Uterus (tissue), 2 donors: ENCODE measurements at regions not wholly inside any gene's neighbourhood (a gene's known extent, or its start where the extent isn't known, plus 50 kb on each side); places are given as distances from the start of the nearest gene placed in this dataset.

Source experiments
- CTCF ChIP-seq, 4 experiments: fragments of 200-600 bp in 2 of 4; fragments of 450-650 bp in 2 of 4; sonication (generic) in 2 of 4; IDR thresholded peaks; one replicate each; pipeline ENCODE4 v1.5.1; 2016 to 2019; ENCODE audit warnings: antibody characterized with exemption in 4 of 4, mild to moderate bottlenecking in 2 of 4, moderate library complexity in 1 of 4
- POLR2A ChIP-seq, 2 donors: fragments of 450-650 bp; IDR thresholded peaks; one replicate each; pipeline ENCODE4 v1.6.1; 2016; ENCODE audit warnings: antibody characterized with exemption in 2 of 2, mild to moderate bottlenecking in 1 of 2, moderate library complexity in 1 of 2

GRCh38 chr9:81824802-81825730, 103.2 kb upstream of the SPATA31D4 start:
- no peak for TF ChIP-seq CTCF (IDR thresholded peaks at IDR 0.05)
- no peak for TF ChIP-seq POLR2A (IDR thresholded peaks at IDR 0.05)
